Testis (tissue), 2 donors: ENCODE measurements at regions not wholly inside any gene's neighbourhood (a gene's known extent, or its start where the extent isn't known, plus 50 kb on each side); places are given as distances from the start of the nearest gene placed in this dataset.

ENCODE experiments used
- DNase-seq: peaks from one replicate; pipeline ENCODE4 v3.0.0-alpha.2; 2019
- H3K27ac ChIP-seq, 2 donors: fragments of 200-600 bp; sonication (generic); one replicate each; pipeline ENCODE4 v1.5.1; 2019
- H3K27me3 ChIP-seq: fragments of 200-600 bp; sonication (generic); one replicate; pipeline ENCODE4 v1.5.1; 2019
- H3K36me3 ChIP-seq: fragments of 200-600 bp; sonication (generic); one replicate; pipeline ENCODE4 v1.5.1; 2017; ENCODE audit warnings: low read depth; ENCODE audit errors: missing control alignments
- H3K4me1 ChIP-seq: fragments of 200-600 bp; sonication (generic); one replicate; pipeline ENCODE4 v1.5.1; 2019
- H3K4me3 ChIP-seq, 2 donors: fragments of 200-600 bp; sonication (generic); one replicate each; pipeline ENCODE4 v1.5.1; 2017 to 2019
- H3K9me3 ChIP-seq: fragments of 200-600 bp; sonication (generic); one replicate; pipeline ENCODE4 v1.5.1; 2017
- POLR2A ChIP-seq: fragments of 450-650 bp; IDR thresholded peaks from one replicate; pipeline ENCODE4 v1.6.1; 2017; ENCODE audit warnings: antibody characterized with exemption, mild to moderate bottlenecking, moderate library complexity
- WGBS, 2 donors: methylation state at CpG; one replicate each; pipeline ENCODE4 v1.1.5; 2018; 5-methylcytosine and 5-hydroxymethylcytosine counted together
- intact Hi-C: fragments of 100-400 bp; cut with DNase I; formaldehyde crosslinking; loops from one replicate; pipeline ENCODE4 v1.15.1; 2023; ENCODE audit warnings: low total_unique reads
- TF ChIP-seq, protein P1 (sequence below), 3 experiments: fragments of 450-650 bp in 2 of 3; fragments of 200-600 bp in 1 of 3; sonication (generic) in 1 of 3; IDR thresholded peaks; one replicate each; pipeline ENCODE4 v1.5.1; 2016 to 2019; ENCODE audit warnings: antibody characterized with exemption in 3 of 3, mild to moderate bottlenecking in 2 of 3, moderate library complexity in 1 of 3

- TF ChIP-seq, protein P1, sequence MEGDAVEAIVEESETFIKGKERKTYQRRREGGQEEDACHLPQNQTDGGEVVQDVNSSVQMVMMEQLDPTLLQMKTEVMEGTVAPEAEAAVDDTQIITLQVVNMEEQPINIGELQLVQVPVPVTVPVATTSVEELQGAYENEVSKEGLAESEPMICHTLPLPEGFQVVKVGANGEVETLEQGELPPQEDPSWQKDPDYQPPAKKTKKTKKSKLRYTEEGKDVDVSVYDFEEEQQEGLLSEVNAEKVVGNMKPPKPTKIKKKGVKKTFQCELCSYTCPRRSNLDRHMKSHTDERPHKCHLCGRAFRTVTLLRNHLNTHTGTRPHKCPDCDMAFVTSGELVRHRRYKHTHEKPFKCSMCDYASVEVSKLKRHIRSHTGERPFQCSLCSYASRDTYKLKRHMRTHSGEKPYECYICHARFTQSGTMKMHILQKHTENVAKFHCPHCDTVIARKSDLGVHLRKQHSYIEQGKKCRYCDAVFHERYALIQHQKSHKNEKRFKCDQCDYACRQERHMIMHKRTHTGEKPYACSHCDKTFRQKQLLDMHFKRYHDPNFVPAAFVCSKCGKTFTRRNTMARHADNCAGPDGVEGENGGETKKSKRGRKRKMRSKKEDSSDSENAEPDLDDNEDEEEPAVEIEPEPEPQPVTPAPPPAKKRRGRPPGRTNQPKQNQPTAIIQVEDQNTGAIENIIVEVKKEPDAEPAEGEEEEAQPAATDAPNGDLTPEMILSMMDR (IDR thresholded peaks at IDR 0.05) = no peak
- no peak for TF ChIP-seq POLR2A
- 92 to 94% methylated on average over 1 of the region's 1 CpG for WGBS, 2 donors
- H3K27ac ChIP-seq = no peak overlapping the region
- intact Hi-C loops = no loop called here
- no peak for DNase-seq
- H3K4me1 ChIP-seq = peaks cover 3% of the 10 kb centered on the region
- no peaks in the 10 kb centered on the region for H3K36me3 ChIP-seq
- H3K4me3 ChIP-seq = no peak overlapping the region
- no peaks in the 10 kb centered on the region for H3K27me3 ChIP-seq
- H3K9me3 ChIP-seq = no peaks in the 10 kb centered on the region
Observed at GRCh38 chr14:85236296-85236695, 293.6 kb upstream of the FLRT2 start.

DNA sequence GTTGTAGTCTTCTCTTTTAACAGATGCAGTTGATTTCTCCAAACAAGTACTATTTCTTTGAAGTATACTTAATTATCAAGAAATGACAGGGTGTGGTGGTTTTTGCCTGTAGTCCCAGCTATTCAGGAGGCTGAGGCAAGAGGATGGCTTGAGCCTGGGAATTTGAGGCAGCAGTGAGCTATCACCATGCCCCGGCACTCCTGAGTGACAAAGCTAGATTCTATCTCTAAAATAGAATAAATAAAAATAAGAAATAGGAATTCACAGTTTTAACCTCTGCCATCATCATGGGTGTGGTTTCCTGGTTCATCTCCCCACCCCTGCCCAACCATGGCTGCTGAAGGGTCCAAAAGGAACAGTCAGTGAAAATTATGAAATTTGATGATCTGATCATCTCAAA is 290.2 kb upstream of the FLRT2 start:
- 79 to 83% methylated on average over 1 of the region's 1 CpG for WGBS, 2 donors
- Histone ChIP-seq H3K4me3 (no peak overlapping the region), H3K9me3 (no peaks in the 10 kb centered on the region), H3K36me3 (no peaks in the 10 kb centered on the region), H3K27me3 (no peaks in the 10 kb centered on the region), H3K4me1 (peaks cover 3% of the 10 kb centered on the region), H3K27ac (peak overlapping the region in 1 of 2 donors; percentile 29)
- intact Hi-C loops = no loop called here
- TF ChIP-seq POLR2A = no peak
- TF ChIP-seq, protein P1 (IDR thresholded peaks at IDR 0.05) = no peak
- DNase-seq = no peak

GRCh38 chr14:85241022-85241855 is 288.7 kb upstream of the FLRT2 start:
- no peaks in the 10 kb centered on the region for H3K36me3 ChIP-seq
- peaks cover 3% of the 10 kb centered on the region for H3K4me1 ChIP-seq
- DNase-seq = no peak
- 14 to 15% methylated on average over 14 of the region's 14 CpGs for WGBS, 2 donors
- no peaks in the 10 kb centered on the region for H3K27me3 ChIP-seq
- H3K27ac ChIP-seq = peak overlapping the region in 1 of 2 donors; percentile 29
- H3K4me3 ChIP-seq = no peak overlapping the region
- intact Hi-C loops = no loop called here
- no peaks in the 10 kb centered on the region for H3K9me3 ChIP-seq
- TF ChIP-seq, protein P1 (IDR thresholded peaks at IDR 0.05) = no peak
- TF ChIP-seq POLR2A = no peak

DNA sequence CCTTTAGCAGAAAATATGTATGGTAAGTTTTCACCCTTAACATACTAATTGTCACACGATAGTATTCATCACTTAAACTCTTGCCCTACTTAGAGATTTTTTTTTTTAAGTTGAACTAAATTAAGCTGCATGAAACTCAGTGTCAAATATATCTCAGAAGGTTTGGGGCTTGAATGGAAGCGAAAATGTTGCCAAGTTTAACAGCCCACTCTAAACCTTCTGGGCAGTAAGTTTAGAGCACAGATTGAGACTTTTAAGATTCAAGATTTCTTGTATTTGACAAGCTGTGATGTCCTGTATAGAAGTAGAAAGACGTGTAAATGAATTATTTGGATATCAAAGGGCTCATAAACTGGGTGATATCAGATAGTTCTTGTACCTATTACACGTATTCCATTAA is 287.3 kb upstream of the FLRT2 start:
- Histone ChIP-seq H3K9me3 (no peaks in the 10 kb centered on the region), H3K4me3 (no peak overlapping the region), H3K27me3 (no peaks in the 10 kb centered on the region), H3K27ac (no peak overlapping the region), H3K36me3 (no peaks in the 10 kb centered on the region), H3K4me1 (peaks cover 3% of the 10 kb centered on the region)
- intact Hi-C loops = no loop called here
- no peak for DNase-seq
- TF ChIP-seq, protein P1 (IDR thresholded peaks at IDR 0.05) = no peak
- TF ChIP-seq POLR2A = no peak
- WGBS, 2 donors = 70 to 71% methylated on average over 4 of the region's 4 CpGs

DNA sequence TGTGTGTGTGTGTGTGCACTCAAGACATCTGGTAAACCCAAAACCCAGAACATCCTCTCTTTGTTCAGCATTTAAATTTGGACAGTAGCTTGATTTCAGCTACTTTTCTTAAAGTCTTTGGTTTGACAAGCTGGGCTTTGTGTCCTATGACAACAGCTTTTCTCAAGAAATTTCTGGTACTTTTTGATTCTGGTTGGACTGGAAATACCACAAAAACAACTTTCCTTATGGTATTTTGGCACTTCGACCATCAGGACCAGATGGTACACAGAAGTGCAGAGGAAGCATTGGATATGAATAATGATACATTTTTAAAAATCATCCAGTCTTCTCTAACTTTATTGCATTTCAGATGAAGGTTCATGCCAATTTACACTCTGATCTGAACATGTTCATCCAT is 286.6 kb upstream of the FLRT2 start:
- Histone ChIP-seq H3K9me3 (no peaks in the 10 kb centered on the region), H3K27ac (no peak overlapping the region), H3K36me3 (no peaks in the 10 kb centered on the region), H3K27me3 (no peaks in the 10 kb centered on the region), H3K4me1 (peaks cover 3% of the 10 kb centered on the region), H3K4me3 (no peak overlapping the region)
- intact Hi-C loops = no loop called here
- no peak for TF ChIP-seq POLR2A
- TF ChIP-seq, protein P1 (IDR thresholded peaks at IDR 0.05) = no peak
- 83 to 94% methylated on average over 1 of the region's 1 CpG for WGBS, 2 donors
- DNase-seq = no peak
